Uterus (tissue), 3 donors: ENCODE measurements at regions not wholly inside any gene's neighbourhood (a gene's known extent, or its start where the extent isn't known, plus 50 kb on each side); places are given as distances from the start of the nearest gene placed in this dataset.

Experiments used
- DNase-seq, 2 donors: peaks; one replicate each; pipeline ENCODE4 v3.0.0-alpha.2; 2019 to 2020
- H3K27ac ChIP-seq, 2 donors: fragments of 200-600 bp; sonication (generic); 1 replicate in 1 of 2; 2 replicates in 1 of 2; pipeline ENCODE4 v1.5.1; 2016 to 2018
- H3K27me3 ChIP-seq, 2 donors: fragments of 200-600 bp; sonication (generic); one replicate each; pipeline ENCODE4 v1.5.1; 2018 to 2019; ENCODE audit warnings: control low read depth in 1 of 2
- H3K36me3 ChIP-seq, 2 donors: fragments of 200-600 bp; sonication (generic); one replicate each; pipeline ENCODE4 v1.5.1; 2019; ENCODE audit warnings: control low read depth in 1 of 2
- H3K4me1 ChIP-seq, 2 donors: fragments of 200-600 bp; sonication (generic); one replicate each; pipeline ENCODE4 v1.5.1; 2018 to 2019; ENCODE audit warnings: control low read depth in 1 of 2
- H3K4me3 ChIP-seq, 2 donors: fragments of 200-600 bp; sonication (generic); 1 replicate in 1 of 2; 2 replicates in 1 of 2; pipeline ENCODE4 v1.5.1; 2018 to 2019; ENCODE audit warnings: mild to moderate bottlenecking in 1 of 2
- H3K9me3 ChIP-seq, 2 donors: fragments of 200-600 bp; sonication (generic); one replicate each; pipeline ENCODE4 v1.5.1; 2019; ENCODE audit warnings: control low read depth in 1 of 2
- CTCF ChIP-seq, 4 experiments: fragments of 200-600 bp in 2 of 4; fragments of 450-650 bp in 2 of 4; sonication (generic) in 2 of 4; IDR thresholded peaks; one replicate each; pipeline ENCODE4 v1.5.1; 2016 to 2019; ENCODE audit warnings: antibody characterized with exemption in 4 of 4, mild to moderate bottlenecking in 2 of 4, moderate library complexity in 1 of 4
- POLR2A ChIP-seq, 2 donors: fragments of 450-650 bp; IDR thresholded peaks; one replicate each; pipeline ENCODE4 v1.6.1; 2016; ENCODE audit warnings: antibody characterized with exemption in 2 of 2, mild to moderate bottlenecking in 1 of 2, moderate library complexity in 1 of 2
- intact Hi-C: fragments of 100-400 bp; cut with DNase I; formaldehyde crosslinking; loops from one replicate; pipeline ENCODE4 v1.15.1; 2023; ENCODE audit warnings: low total_unique reads
- donor health status: DM: yes; HTN: yes; CAD: no.

GRCh38 chr12:58046271-58046670 is 104.9 kb downstream of the ATP23 start:
- Histone ChIP-seq H3K9me3 (no peaks in the 10 kb centered on the region), H3K36me3 (no peaks in the 10 kb centered on the region), H3K4me1 (no peaks in the 10 kb centered on the region), H3K4me3 (no peak overlapping the region), H3K27me3 (no peaks in the 10 kb centered on the region), H3K27ac (no peak overlapping the region)
- no peak for TF ChIP-seq POLR2A (IDR thresholded peaks at IDR 0.05)
- TF ChIP-seq CTCF (IDR thresholded peaks at IDR 0.05): no peak
- intact Hi-C loops: no loop called here
- no peak for DNase-seq

GRCh38 chr12:58051378-58051777 is 110.0 kb downstream of the ATP23 start:
- H3K36me3 ChIP-seq: no peaks in the 10 kb centered on the region
- no peaks in the 10 kb centered on the region for H3K9me3 ChIP-seq
- no peak overlapping the region for H3K27ac ChIP-seq
- H3K4me3 ChIP-seq: no peak overlapping the region
- intact Hi-C loops: no loop called here
- TF ChIP-seq CTCF (IDR thresholded peaks at IDR 0.05) (no peak), POLR2A (IDR thresholded peaks at IDR 0.05) (no peak)
- H3K27me3 ChIP-seq: no peaks in the 10 kb centered on the region
- no peaks in the 10 kb centered on the region for H3K4me1 ChIP-seq
- DNase-seq: no peak

DNA sequence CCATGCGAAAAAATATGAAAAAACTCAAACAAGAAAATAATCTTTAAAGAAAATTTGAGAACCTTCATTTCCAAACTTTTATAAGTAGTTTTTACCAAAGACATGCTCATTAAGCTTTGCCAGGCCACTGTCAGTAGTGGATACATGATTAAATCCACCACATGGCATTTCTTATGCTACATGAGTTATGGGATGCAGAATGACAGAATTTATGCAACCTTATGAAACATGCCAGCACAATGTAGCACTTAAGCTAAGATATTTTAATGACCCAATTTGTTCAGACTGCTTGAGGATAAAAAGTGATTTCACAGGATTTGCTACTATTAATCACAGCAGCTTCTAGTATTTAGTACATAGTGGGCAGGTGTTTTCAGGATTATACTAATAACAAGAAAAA is 123.3 kb downstream of the ATP23 start:
- H3K36me3 ChIP-seq: no peaks in the 10 kb centered on the region
- no peaks in the 10 kb centered on the region for H3K9me3 ChIP-seq
- TF ChIP-seq CTCF (IDR thresholded peaks at IDR 0.05) (no peak), POLR2A (IDR thresholded peaks at IDR 0.05) (no peak)
- H3K4me3 ChIP-seq: no peak overlapping the region
- intact Hi-C loops: no loop called here
- no peaks in the 10 kb centered on the region for H3K4me1 ChIP-seq
- no peak for DNase-seq
- no peaks in the 10 kb centered on the region for H3K27me3 ChIP-seq
- H3K27ac ChIP-seq: no peak overlapping the region

DNA sequence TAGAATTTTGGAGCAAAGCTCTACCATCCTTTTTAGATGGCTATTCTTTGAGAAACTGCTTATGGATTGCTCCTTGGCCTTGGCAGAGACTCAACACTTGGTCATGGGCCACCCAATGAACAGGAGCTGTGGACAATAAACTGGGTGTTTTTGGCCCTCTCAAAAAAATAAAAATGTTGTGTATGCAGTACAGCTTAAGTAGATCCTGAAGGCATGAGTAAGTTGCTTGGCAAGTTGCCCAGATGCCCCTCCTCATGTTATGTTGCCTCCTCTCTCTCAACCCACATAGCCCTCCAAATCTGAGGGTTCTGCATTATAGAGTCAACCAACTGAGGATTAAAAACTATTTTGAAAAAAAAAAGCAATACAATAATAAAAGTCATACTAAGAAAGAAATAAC is 124.9 kb downstream of the ATP23 start:
- Histone ChIP-seq H3K36me3 (no peaks in the 10 kb centered on the region), H3K4me3 (no peak overlapping the region), H3K27ac (no peak overlapping the region), H3K27me3 (no peaks in the 10 kb centered on the region), H3K4me1 (no peaks in the 10 kb centered on the region), H3K9me3 (no peaks in the 10 kb centered on the region)
- DNase-seq: no peak
- intact Hi-C loops: no loop called here
- no peak for TF ChIP-seq POLR2A (IDR thresholded peaks at IDR 0.05)
- TF ChIP-seq CTCF (IDR thresholded peaks at IDR 0.05): no peak

DNA sequence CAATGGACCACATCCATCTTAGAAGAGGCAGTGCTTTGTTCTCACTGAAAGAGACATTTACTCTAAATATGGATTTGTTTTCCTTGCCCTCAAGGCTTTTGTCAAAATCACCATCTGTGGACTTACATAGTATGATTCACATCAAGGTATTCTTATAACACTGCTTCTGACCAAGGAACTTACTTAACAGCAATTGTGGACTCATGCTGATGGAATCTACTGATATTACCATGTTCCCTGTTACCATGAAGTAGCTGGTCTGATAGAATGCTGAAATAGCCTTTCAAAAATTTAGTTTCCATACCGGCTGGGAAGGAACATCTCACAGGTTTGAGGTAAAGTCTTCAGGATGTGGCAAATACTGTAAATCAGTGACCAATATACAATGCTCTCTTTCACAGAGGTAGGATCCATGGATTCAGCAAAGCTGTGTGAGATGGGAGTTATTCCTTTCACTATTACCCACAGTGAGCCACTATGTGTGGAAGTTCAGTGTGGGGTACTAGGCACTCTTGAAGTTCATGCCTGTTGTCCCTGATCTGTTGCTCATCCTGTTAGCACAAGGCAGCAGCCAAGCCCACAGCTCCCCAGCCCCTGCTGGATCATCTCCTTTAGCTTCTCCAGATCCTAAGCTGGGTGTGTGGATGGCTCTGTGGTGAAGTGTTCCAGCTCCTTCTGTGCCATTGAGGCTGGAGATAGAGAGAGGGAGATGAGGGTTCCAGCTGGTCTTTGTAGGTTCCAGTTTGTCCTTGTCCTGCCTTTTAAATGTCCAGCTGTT is 126.4 kb downstream of the ATP23 start:
- no peak for TF ChIP-seq POLR2A (IDR thresholded peaks at IDR 0.05)
- TF ChIP-seq CTCF (IDR thresholded peaks at IDR 0.05): no peak
- H3K4me3 ChIP-seq: no peak overlapping the region
- H3K27ac ChIP-seq: no peak overlapping the region
- intact Hi-C loops: no loop called here
- no peaks in the 10 kb centered on the region for H3K4me1 ChIP-seq
- H3K27me3 ChIP-seq: no peaks in the 10 kb centered on the region
- no peak for DNase-seq
- H3K36me3 ChIP-seq: no peaks in the 10 kb centered on the region
- H3K9me3 ChIP-seq: no peaks in the 10 kb centered on the region
